Upper lobe of left lung (tissue), 4 donors: ENCODE measurements at regions not wholly inside any gene's neighbourhood (a gene's known extent, or its start where the extent isn't known, plus 50 kb on each side); places are given as distances from the start of the nearest gene placed in this dataset.

Source experiments
- CTCF ChIP-seq, 6 experiments: fragments of 450-650 bp in 4 of 6; fragments of 200-600 bp in 2 of 6; sonication (generic) in 2 of 6; IDR thresholded peaks; one replicate each; pipeline ENCODE4 v1.5.1; 2016 to 2019; ENCODE audit warnings: antibody characterized with exemption in 6 of 6
- POLR2AphosphoS5 ChIP-seq, 2 donors: sonication (generic); formaldehyde crosslinking; IDR thresholded peaks; one replicate each; pipeline ENCODE4 v1.5.1; 2017; ENCODE audit warnings: antibody characterized with exemption in 2 of 2

- TF ChIP-seq CTCF (IDR thresholded peaks at IDR 0.05), result no peak
- no peak for TF ChIP-seq POLR2AphosphoS5 (IDR thresholded peaks at IDR 0.05)
Measured at GRCh38 chr11:97118614-97119200, 728.9 kb downstream of the JRKL start.
